GM21619 (cell line): ENCODE measurements at regions not wholly inside any gene's neighbourhood (a gene's known extent, or its start where the extent isn't known, plus 50 kb on each side); places are given as distances from the start of the nearest gene placed in this dataset.

Source experiments
- ATAC-seq: cut with Tn5 transposase; IDR thresholded peaks from one replicate; pipeline ENCODE4 v1.9.1; 2021; ENCODE audit not compliant: unreplicated experiment

- ATAC-seq = no peak
These were observed 399.7 kb downstream of the MTX2 start for GRCh38 chr2:176668912-176669311.

- no peak for ATAC-seq
These were observed 400.3 kb downstream of the MTX2 start for GRCh38 chr2:176669398-176670174.

GRCh38 chr2:176675271-176675949 lies 406.2 kb downstream of the MTX2 start:
- no peak for ATAC-seq

- no peak for ATAC-seq
These were observed 408.6 kb downstream of the MTX2 start for GRCh38 chr2:176677746-176678265.

GRCh38 chr2:176678571-176678970 lies 409.3 kb downstream of the MTX2 start:
- no peak for ATAC-seq

- ATAC-seq = no peak
These were observed 409.9 kb downstream of the MTX2 start for GRCh38 chr2:176679061-176679669.

DNA sequence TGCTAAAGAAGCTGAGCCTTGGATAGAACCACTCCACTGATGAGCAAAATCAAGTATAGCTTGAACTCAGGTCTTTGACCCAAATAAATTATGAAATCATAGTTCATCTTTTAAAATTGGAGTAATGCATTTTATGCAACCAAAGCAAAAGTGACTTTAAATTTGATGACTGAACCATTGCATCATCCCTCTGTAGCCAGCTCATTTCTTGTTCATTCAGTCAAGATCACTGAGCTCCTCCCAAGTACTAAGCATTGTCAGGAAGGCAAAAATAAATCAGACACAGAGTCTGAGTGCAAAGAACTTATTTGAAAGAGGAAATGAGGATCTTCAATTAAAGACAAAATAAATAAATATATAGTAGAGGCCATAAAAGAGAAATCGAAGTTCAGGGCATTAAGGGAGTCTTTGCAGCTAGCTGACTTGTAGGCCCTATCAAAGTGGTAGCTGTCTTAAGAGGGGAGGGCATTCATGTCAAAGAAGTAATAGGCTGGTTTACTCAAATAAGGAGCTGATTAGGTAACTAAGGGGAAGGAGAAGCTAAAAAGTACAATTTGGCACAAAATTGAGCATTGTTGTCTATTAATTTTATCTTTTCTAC lies 411.8 kb downstream of the MTX2 start:
- no peak for ATAC-seq

DNA sequence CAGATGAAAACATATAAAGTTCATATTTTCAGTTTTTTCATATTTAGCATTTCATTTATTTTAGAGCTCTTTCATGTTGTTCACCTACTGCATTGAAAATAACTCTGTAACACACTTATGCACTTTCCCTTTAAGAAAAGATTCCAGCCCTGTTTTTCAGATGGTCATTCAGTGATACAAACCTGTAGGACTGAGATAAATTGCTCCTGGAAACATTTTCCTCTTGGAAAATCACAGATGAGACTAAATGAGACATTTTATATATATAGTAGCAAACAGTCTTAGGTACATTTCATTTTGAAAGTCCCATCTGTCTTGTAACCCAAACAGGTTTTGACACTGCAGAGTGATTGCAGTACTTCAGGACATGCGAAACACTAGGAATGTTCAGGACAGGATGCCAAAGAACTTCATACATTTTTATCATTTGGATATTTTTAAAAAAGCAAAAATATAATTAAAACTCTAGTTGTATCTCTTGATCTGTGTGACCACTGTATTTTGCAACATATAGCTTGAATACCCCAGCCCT lies 412.4 kb downstream of the MTX2 start:
- no peak for ATAC-seq

- ATAC-seq = no peak
These were observed 413.0 kb downstream of the MTX2 start for GRCh38 chr2:176682278-176682677.

DNA sequence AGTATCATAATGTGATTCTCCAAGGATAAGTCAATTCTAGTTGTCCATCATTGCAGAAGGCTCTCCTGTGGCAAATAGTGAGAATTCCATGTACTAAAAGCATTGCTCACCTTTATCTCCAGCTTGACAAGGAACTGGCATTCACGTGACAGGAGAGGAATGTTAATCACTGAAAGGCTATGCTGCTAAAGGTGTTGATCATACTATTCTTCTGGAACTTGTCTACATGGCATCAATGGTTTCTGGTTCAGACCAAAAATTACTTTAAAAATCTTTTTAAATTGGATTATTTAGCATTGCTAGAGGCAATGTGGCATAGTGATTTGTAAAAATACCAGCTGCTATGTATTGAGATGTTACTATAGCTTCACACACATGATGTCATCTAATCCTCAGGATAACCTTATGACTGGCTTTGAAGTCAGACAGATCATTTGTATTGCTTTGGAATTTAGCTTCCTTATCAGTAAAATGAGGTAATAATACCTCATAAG lies 414.4 kb downstream of the MTX2 start:
- ATAC-seq = no peak

GRCh38 chr2:176685908-176686307 lies 416.7 kb downstream of the MTX2 start:
- no peak for ATAC-seq

DNA sequence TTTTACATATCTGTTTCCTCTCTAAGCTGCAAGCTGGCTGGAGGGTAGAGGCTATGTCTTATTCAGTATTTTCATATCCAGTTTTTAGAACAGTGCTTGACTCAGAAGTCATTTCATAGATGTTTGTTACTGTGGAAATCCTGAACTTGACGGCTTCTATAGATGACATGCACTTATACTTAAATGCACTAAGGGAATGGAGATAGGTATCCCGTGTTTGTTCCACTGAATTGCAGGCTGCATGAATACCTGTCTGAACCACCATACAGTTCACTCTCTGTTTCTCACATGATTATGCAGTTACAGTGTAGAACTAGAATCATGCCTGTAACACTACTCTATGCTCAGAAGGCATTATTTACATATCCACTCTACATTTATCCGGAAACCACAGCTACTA lies 417.1 kb downstream of the MTX2 start:
- no peak for ATAC-seq

DNA sequence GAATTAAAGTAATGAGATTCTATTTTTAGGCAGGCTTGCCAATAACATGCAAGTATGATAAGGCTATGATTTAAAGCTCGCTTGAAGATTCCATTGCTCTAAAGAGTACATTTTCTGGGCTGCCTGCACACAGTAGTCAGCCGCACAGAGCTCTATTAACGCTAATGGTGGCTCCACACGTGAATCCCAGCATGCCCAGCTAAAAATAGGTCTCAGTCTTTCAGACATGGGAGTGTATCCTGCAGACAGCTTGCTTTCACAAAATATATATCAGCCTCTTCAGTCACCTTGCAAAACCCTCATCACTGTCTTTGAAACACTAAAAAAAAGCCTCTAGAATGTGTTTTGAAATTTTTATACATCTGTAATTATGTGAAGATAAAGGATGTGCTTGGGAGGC lies 418.1 kb downstream of the MTX2 start:
- ATAC-seq = no peak

DNA sequence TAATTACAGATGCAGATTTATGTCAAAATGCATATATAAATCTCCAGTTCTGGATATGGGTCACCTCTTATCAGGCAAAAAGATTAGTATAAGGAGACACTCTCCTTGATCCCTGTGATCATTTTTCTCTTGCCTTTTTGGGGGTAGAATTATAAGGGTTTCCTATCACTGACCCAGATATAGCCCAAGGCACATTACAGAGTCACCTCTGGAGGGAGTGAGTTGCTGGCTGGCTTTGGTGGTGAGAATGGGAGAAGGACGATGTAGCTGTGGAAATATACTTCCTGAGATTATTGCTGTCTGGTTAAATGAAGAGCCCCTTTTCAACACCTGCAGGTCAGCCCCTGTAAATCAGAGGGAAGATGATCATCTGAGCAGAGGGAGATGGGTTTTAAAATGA lies 418.7 kb downstream of the MTX2 start:
- ATAC-seq = no peak

DNA sequence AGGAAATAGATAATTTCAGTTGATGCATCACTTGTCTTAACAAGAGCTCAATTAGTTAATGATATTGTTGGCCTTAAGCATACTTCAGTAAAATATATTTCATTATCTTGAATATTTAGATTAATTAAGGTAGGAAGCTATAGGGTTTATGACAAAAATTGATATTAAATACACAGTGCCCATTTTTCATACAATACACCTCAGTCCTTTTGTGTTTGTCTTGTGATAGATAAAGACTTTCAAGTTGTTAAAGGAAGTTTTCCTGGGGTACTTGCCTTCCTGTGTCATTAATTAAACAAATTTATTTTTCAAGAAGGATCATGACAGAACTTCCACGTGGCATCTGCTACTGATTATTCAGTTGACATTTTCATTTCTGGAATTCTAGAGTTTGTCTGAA lies 420.5 kb downstream of the MTX2 start:
- no peak for ATAC-seq

GRCh38 chr2:176691471-176691870 lies 422.2 kb downstream of the MTX2 start:
- no peak for ATAC-seq

DNA sequence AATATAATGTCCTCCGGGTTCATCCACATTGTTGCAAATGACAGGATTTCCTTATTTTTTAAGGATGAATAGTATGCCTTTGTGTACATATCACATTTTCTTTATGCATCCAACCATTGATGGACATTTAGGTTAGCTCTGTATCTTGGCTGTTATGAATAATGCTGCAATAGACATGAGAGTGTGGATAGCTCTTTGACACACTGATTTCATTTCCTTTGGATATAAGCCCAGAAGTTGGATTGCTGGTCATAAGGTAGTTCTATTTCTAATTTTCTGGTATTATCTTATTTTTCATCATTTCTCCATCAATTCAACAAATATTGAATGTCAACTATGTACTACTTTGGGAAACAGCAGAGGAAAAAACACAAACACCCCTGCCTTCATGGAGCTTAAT lies 423.3 kb downstream of the MTX2 start:
- ATAC-seq = no peak

DNA sequence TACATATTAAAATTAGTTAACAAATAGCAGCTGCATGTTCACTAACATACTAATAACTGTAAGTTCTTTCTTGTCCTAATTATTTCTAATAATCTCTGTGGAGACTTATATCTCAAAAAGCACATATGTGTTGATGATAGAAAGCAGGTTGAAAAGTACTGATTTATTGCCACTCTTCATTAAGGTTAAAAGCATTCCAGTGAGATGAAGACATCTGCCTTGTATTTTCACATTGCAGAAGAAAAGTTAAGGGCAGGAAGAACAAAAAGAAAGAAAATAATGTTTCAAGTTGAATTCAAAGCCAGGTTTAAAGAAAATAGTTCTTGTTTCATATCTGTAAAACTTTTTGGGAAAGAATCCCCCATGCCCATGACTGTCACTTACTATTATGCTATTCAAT lies 429.9 kb downstream of the MTX2 start:
- ATAC-seq = no peak

- ATAC-seq = no peak
These were observed 430.4 kb downstream of the MTX2 start for GRCh38 chr2:176699644-176700043.

GRCh38 chr2:176702131-176702530 lies 432.9 kb downstream of the MTX2 start:
- no peak for ATAC-seq

GRCh38 chr2:176704282-176704858 lies 435.1 kb downstream of the MTX2 start:
- no peak for ATAC-seq
